IMR-90 (cell line): ENCODE measurements at regions not wholly inside any gene's neighbourhood (a gene's known extent, or its start where the extent isn't known, plus 50 kb on each side); places are given as distances from the start of the nearest gene placed in this dataset.

Experiments used
- BHLHE40 ChIP-seq: fragments of 150-350 bp; IDR thresholded peaks from 2 replicates; pipeline ENCODE4 v1.6.1; 2016; ENCODE audit warnings: mild to moderate bottlenecking, low read depth, low read length
- CEBPB ChIP-seq: IDR thresholded peaks from 2 replicates; pipeline ENCODE4 v1.6.1; 2012; ENCODE audit warnings: low read depth, low read length, improper control_type of control experiment
- CHD1 ChIP-seq: IDR thresholded peaks from 2 replicates; pipeline ENCODE4 v1.6.1; 2012; ENCODE audit warnings: low read depth, low read length, improper control_type of control experiment
- FOS ChIP-seq: fragments of 150-350 bp; IDR thresholded peaks from 2 replicates; pipeline ENCODE4 v1.6.1; 2016; ENCODE audit warnings: low read depth, low read length
- MAFK ChIP-seq: IDR thresholded peaks from 2 replicates; pipeline ENCODE4 v1.6.1; 2012; ENCODE audit warnings: low read depth, low read length, improper control_type of control experiment
- MXI1 ChIP-seq: IDR thresholded peaks from 2 replicates; pipeline ENCODE4 v1.6.1; 2012; ENCODE audit warnings: low read depth, mild to moderate bottlenecking, low read length, moderate library complexity, borderline replicate concordance
- POLR2A ChIP-seq: IDR thresholded peaks from 2 replicates; pipeline ENCODE4 v1.6.1; 2012; ENCODE audit warnings: mild to moderate bottlenecking, low read depth, low read length
- RAD21 ChIP-seq: IDR thresholded peaks from 2 replicates; pipeline ENCODE4 v1.6.1; 2012; ENCODE audit warnings: low read length, improper control_type of control experiment
- RFX5 ChIP-seq: IDR thresholded peaks from 2 replicates; pipeline ENCODE4 v1.8.0; 2012; ENCODE audit warnings: low read depth, mild to moderate bottlenecking, low read length, moderate library complexity
- SMC3 ChIP-seq: fragments of 150-350 bp; IDR thresholded peaks from 2 replicates; pipeline ENCODE4 v1.6.1; 2016; ENCODE audit warnings: low read depth, mild to moderate bottlenecking, antibody characterized with exemption, low read length, moderate library complexity
- TF ChIP-seq, protein P1 (sequence below): conservative IDR thresholded peaks from 2 replicates; pipeline ENCODE4 v1.5.1; 2012; ENCODE audit warnings: mild to moderate bottlenecking, low read depth, low read length, improper control_type of control experiment
- TF ChIP-seq, protein P2 (sequence below): fragments of 150-350 bp; IDR thresholded peaks from 2 replicates; pipeline ENCODE4 v1.6.1; 2016; ENCODE audit warnings: low read depth, mild to moderate bottlenecking, low read length, moderate library complexity, borderline replicate concordance
- TF ChIP-seq, protein P3 (sequence below): fragments of 150-350 bp; IDR thresholded peaks from 2 replicates; pipeline ENCODE4 v1.6.1; 2017; ENCODE audit warnings: mild to moderate bottlenecking, antibody characterized with exemption, low read length, low read depth

DNA sequence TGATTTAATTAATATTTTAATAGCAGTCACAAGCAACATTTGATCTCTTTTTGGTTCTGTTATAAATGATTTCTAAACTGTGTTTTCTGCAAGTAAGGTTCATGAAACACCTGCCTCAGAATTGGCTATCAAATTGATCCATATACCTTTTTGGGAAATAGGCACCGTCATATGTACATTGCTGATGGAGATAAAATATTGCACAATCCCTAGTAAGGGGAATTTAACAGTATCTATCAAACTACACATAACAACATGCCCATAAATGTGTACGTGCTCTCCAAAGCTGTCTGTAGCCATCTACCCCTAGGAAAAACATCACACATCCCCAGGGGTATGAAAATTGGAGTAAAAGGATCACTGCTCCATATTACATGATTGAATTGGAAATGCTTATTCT lies 167.3 kb upstream of the CPNE8 start:
- TF ChIP-seq, protein P1, sequence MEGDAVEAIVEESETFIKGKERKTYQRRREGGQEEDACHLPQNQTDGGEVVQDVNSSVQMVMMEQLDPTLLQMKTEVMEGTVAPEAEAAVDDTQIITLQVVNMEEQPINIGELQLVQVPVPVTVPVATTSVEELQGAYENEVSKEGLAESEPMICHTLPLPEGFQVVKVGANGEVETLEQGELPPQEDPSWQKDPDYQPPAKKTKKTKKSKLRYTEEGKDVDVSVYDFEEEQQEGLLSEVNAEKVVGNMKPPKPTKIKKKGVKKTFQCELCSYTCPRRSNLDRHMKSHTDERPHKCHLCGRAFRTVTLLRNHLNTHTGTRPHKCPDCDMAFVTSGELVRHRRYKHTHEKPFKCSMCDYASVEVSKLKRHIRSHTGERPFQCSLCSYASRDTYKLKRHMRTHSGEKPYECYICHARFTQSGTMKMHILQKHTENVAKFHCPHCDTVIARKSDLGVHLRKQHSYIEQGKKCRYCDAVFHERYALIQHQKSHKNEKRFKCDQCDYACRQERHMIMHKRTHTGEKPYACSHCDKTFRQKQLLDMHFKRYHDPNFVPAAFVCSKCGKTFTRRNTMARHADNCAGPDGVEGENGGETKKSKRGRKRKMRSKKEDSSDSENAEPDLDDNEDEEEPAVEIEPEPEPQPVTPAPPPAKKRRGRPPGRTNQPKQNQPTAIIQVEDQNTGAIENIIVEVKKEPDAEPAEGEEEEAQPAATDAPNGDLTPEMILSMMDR = no peak
- TF ChIP-seq RFX5 = no peak
- TF ChIP-seq POLR2A = no peak
- TF ChIP-seq FOS = no peak
- peak; percentile 72 for TF ChIP-seq CEBPB
- no peak for TF ChIP-seq RAD21
- TF ChIP-seq BHLHE40 = no peak
- TF ChIP-seq MAFK = no peak
- TF ChIP-seq MXI1 = no peak
- TF ChIP-seq SMC3 = no peak
- TF ChIP-seq CHD1 = no peak
- TF ChIP-seq, protein P2, sequence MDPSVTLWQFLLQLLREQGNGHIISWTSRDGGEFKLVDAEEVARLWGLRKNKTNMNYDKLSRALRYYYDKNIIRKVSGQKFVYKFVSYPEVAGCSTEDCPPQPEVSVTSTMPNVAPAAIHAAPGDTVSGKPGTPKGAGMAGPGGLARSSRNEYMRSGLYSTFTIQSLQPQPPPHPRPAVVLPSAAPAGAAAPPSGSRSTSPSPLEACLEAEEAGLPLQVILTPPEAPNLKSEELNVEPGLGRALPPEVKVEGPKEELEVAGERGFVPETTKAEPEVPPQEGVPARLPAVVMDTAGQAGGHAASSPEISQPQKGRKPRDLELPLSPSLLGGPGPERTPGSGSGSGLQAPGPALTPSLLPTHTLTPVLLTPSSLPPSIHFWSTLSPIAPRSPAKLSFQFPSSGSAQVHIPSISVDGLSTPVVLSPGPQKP = no peak
- TF ChIP-seq, protein P3, sequence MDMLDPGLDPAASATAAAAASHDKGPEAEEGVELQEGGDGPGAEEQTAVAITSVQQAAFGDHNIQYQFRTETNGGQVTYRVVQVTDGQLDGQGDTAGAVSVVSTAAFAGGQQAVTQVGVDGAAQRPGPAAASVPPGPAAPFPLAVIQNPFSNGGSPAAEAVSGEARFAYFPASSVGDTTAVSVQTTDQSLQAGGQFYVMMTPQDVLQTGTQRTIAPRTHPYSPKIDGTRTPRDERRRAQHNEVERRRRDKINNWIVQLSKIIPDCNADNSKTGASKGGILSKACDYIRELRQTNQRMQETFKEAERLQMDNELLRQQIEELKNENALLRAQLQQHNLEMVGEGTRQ = no peak
